PC-3 (cell line): ENCODE measurements at regions not wholly inside any gene's neighbourhood (a gene's known extent, or its start where the extent isn't known, plus 50 kb on each side); places are given as distances from the start of the nearest gene placed in this dataset.
"Not testable (repeated sequence)": the region's sequence is repeated elsewhere in the genome, so short reads cannot be mapped to it uniquely, and the experiment has no call there.

Source experiments
- ATAC-seq: fragments of 200-7000 bp; cut with Tn5 transposase; 2 replicates; pipeline ENCODE4 v1.9.1; 2020; ENCODE audit warnings: mild to moderate bottlenecking, moderate library complexity
- BruUV-seq: library from RNA; stranded (reverse); fragments of 400-500 nt; replicated peaks from 2 replicates; lab custom pipeline; 2021; lab: Mats Ljungman, UMichigan
- CTCF ChIA-PET: fragments of 300-600 bp; sonication (Branson Sonifier 250); formaldehyde crosslinking; loops from one replicate; lab custom pipeline; 2022; ENCODE audit warnings: antibody characterized with exemption; lab: Charles Lee
- POLR2A ChIA-PET: fragments of 300-600 bp; sonication (Branson Sonifier 250); formaldehyde crosslinking; loops from one replicate; lab custom pipeline; 2022; ENCODE audit warnings: antibody characterized with exemption; ENCODE audit not compliant: unreplicated experiment; lab: Charles Lee
- DNase-seq: peaks from one replicate; pipeline ENCODE4 v3.0.0-alpha.2; 2015
- H2AFZ ChIP-seq: fragments of 300-600 bp; sonication (generic); 2 replicates; pipeline ENCODE4 v1.6.0; 2016; ENCODE audit warnings: antibody characterized with exemption, low read length
- H3F3A ChIP-seq: fragments of 300-600 bp; sonication (generic); one replicate; pipeline ENCODE4 v1.6.0; 2017; ENCODE audit warnings: antibody characterized with exemption, low read length, control low read depth, mild to moderate bottlenecking; ENCODE audit not compliant: unreplicated experiment
- H3K27ac ChIP-seq: fragments of 300-600 bp; sonication (generic); 2 replicates; pipeline ENCODE4 v1.5.1; 2016; ENCODE audit warnings: mild to moderate bottlenecking, low read length
- H3K27me3 ChIP-seq: fragments of 300-600 bp; sonication (generic); 2 replicates; pipeline ENCODE4 v1.6.1; 2016; ENCODE audit warnings: low read length, mixed read lengths
- H3K36me3 ChIP-seq: fragments of 300-600 bp; sonication (generic); 2 replicates; pipeline ENCODE4 v1.6.1; 2016; ENCODE audit warnings: low read depth, mixed run types, low read length, mixed read lengths
- H3K4me1 ChIP-seq: fragments of 300-600 bp; sonication (generic); 2 replicates; pipeline ENCODE4 v1.5.1; 2016; ENCODE audit warnings: low read length; ENCODE audit not compliant: insufficient read depth
- H3K4me2 ChIP-seq: fragments of 300-600 bp; sonication (generic); 2 replicates; pipeline ENCODE4 v1.6.0; 2016; ENCODE audit warnings: low read length
- H3K4me3 ChIP-seq: fragments of 300-600 bp; sonication (generic); 2 replicates; pipeline ENCODE4 v1.5.1; 2016; ENCODE audit warnings: mild to moderate bottlenecking, low read length, mixed read lengths
- H3K79me2 ChIP-seq: fragments of 300-600 bp; sonication (generic); 2 replicates; pipeline ENCODE4 v1.6.1; 2017; ENCODE audit warnings: low read length, mixed read lengths
- H3K9ac ChIP-seq: fragments of 300-600 bp; sonication (generic); 2 replicates; pipeline ENCODE4 v1.6.0; 2016; ENCODE audit warnings: mild to moderate bottlenecking, low read length
- H3K9me2 ChIP-seq: fragments of 300-600 bp; sonication (generic); replicated peaks from 2 replicates; pipeline ENCODE4 v1.6.1; 2016; ENCODE audit warnings: mixed run types, low read length, mixed read lengths
- H3K9me3 ChIP-seq: fragments of 300-600 bp; sonication (generic); 2 replicates; pipeline ENCODE4 v1.6.1; 2016; ENCODE audit warnings: low read length, mixed read lengths
- H4K20me1 ChIP-seq: fragments of 300-600 bp; sonication (generic); 2 replicates; pipeline ENCODE4 v1.6.1; 2016; ENCODE audit warnings: low read length, mixed read lengths
- intact Hi-C: fragments of 100-400 bp; cut with micrococcal nuclease; formaldehyde crosslinking; loops from 2 replicates; pipeline ENCODE4 v1.9.0; 2023

DNA sequence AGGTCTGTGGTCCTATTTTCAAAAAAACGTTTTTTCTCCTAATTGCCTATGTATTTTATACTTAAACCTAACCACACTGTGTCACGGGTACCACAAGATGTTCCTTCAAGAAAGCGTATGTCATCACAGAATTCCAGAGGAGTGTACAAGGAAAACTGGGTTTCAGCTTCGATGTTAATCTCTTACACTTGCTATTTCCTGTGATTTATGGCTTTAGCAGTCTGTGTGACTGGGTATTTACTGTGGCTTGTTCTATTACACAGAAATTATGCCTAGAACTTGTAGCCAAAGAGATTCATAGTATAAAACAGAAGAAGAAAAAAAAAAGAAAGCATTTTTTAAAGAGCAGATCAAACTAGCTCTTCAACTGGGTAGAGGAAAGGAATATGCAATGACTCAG lies 371.1 kb upstream of the FOLH1 start:
- H3K9me2 ChIP-seq, H3F3A ChIP-seq, H3K79me2 ChIP-seq, BruUV-seq, H3K36me3 ChIP-seq, H3K4me3 ChIP-seq, H3K27ac ChIP-seq, H3K9ac ChIP-seq, H3K27me3 ChIP-seq, H4K20me1 ChIP-seq, intact Hi-C loops, H2AFZ ChIP-seq, H3K9me3 ChIP-seq, H3K4me2 ChIP-seq, DNase-seq, ATAC-seq, CTCF ChIA-PET, POLR2A ChIA-PET, H3K4me1 ChIP-seq: not testable (repeated sequence)

- DNase-seq, H2AFZ ChIP-seq, H3K9me3 ChIP-seq, H3K4me1 ChIP-seq, H3F3A ChIP-seq, BruUV-seq, H3K4me3 ChIP-seq, H3K9me2 ChIP-seq, H3K79me2 ChIP-seq, H3K27me3 ChIP-seq, ATAC-seq, CTCF ChIA-PET, POLR2A ChIA-PET, intact Hi-C loops, H3K36me3 ChIP-seq, H3K9ac ChIP-seq, H3K4me2 ChIP-seq, H3K27ac ChIP-seq, H4K20me1 ChIP-seq: not testable (repeated sequence)
Measured at GRCh38 chr11:49585495-49585894, 366.7 kb upstream of the OR4C13 start.

DNA sequence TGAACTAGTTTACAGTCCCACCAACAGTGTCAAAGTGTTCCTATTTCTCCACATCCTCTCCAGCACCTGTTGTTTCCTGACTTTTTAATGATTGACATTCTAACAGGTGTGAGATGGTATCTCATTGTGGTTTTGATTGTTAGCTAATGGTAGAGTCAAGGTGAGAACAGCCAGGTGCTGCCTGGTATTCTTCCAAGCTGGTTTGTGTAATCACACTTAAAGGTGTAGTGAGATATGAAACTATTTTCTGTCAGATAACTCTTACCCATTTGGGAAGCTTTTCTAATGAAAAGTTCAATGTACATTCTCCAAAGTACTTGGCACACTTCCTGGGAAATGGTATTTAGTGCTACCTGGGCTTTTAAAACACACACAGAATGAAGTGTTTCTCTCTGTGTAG lies 343.3 kb upstream of the OR4C13 start:
- H3K27ac ChIP-seq, H3K36me3 ChIP-seq, H3K9me3 ChIP-seq, DNase-seq, H3K79me2 ChIP-seq, H3K4me2 ChIP-seq, H3K4me3 ChIP-seq, H4K20me1 ChIP-seq, H3K9me2 ChIP-seq, H3F3A ChIP-seq, ATAC-seq, H3K4me1 ChIP-seq, H3K9ac ChIP-seq, H3K27me3 ChIP-seq, BruUV-seq, intact Hi-C loops, CTCF ChIA-PET, POLR2A ChIA-PET, H2AFZ ChIP-seq: not testable (repeated sequence)

DNA sequence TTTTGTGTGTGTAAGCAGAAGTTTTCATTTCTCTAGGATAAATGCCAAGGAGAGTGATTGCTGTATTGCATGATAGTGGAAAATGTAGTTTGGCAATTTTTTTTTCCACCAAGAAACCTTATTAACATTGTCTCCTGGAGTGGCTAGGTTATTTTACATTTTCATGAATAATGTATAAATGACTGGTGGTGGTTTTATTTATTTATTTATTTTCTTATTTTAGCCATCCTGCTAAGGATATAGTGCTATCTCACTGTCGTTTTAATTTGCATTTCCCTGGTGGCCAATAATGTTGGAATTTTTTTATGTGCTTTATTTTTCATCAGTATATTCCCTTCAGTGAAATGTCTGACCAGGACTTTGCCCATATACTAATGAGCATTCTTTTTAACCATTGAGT lies 328.3 kb upstream of the OR4C13 start:
- H3K79me2 ChIP-seq, BruUV-seq, H3K27ac ChIP-seq, DNase-seq, H3K9me3 ChIP-seq, H3K27me3 ChIP-seq, CTCF ChIA-PET, ATAC-seq, H3K9me2 ChIP-seq, H3K4me1 ChIP-seq, H3K4me3 ChIP-seq, H3K9ac ChIP-seq, POLR2A ChIA-PET, H3K4me2 ChIP-seq, H3F3A ChIP-seq, intact Hi-C loops, H2AFZ ChIP-seq, H4K20me1 ChIP-seq, H3K36me3 ChIP-seq: not testable (repeated sequence)

- DNase-seq, POLR2A ChIA-PET, H4K20me1 ChIP-seq, CTCF ChIA-PET, H3K4me1 ChIP-seq, H3K9me3 ChIP-seq, H2AFZ ChIP-seq, BruUV-seq, H3K27ac ChIP-seq, H3K79me2 ChIP-seq, H3K27me3 ChIP-seq, H3K9me2 ChIP-seq, ATAC-seq, H3K4me3 ChIP-seq, H3K9ac ChIP-seq, H3F3A ChIP-seq, H3K36me3 ChIP-seq, H3K4me2 ChIP-seq, intact Hi-C loops: not testable (repeated sequence)
Measured at GRCh38 chr11:49670705-49671104, 281.5 kb upstream of the OR4C13 start.

DNA sequence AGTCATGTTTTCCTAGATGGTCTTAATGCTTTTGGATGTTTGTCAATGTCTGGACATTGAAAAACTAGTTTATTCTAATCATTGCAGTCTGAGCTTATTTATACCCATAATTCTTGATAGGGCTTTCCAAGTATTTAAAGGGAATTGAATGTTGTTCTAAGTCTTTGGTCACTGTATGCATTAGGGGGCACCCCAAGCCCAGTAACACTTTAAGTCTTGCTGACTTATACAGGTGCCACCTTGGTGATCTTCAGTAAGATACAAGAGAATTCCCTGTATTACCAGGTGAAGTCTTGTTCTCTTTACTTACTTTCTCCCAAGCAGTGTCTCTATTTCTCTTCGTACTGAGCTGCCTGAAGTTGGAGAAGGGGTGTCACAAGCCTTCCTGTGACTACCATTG lies 250.1 kb upstream of the OR4C13 start:
- H3K4me1 ChIP-seq, intact Hi-C loops, H3K9me2 ChIP-seq, H3K36me3 ChIP-seq, BruUV-seq, H3K27ac ChIP-seq, H3K4me3 ChIP-seq, H3K4me2 ChIP-seq, H3K9ac ChIP-seq, ATAC-seq, H4K20me1 ChIP-seq, POLR2A ChIA-PET, DNase-seq, H3K79me2 ChIP-seq, H3K9me3 ChIP-seq, H3K27me3 ChIP-seq, H3F3A ChIP-seq, CTCF ChIA-PET, H2AFZ ChIP-seq: not testable (repeated sequence)

DNA sequence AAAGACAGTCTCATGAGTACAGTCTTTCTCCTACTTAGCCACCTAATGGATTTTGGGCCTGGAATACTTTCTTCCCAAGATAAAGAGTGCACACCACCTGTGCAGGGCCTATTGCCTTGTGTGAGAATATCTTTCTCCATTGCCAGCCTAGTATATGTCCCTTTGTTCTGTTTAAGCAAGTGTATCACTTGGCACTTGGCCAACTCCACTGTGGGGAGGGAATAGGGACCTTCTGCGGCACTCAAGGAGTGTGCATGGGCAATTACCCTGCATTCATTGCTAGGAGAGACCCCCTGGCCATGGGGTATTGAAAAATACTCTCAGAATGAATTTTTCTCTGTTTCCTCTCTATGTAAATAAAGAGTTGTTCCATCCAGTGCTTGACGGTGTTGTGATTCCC lies 201.7 kb upstream of the OR4C13 start:
- H3K9me2 ChIP-seq, H2AFZ ChIP-seq, H3K9me3 ChIP-seq, CTCF ChIA-PET, H3K4me1 ChIP-seq, intact Hi-C loops, H3K4me3 ChIP-seq, H4K20me1 ChIP-seq, H3K27me3 ChIP-seq, ATAC-seq, DNase-seq, H3K9ac ChIP-seq, H3K27ac ChIP-seq, H3K36me3 ChIP-seq, H3F3A ChIP-seq, BruUV-seq, H3K4me2 ChIP-seq, H3K79me2 ChIP-seq, POLR2A ChIA-PET: not testable (repeated sequence)
